ENCODE measurements at regions not wholly inside any gene's neighbourhood (a gene's known extent, or its start where the extent isn't known, plus 50 kb on each side); places are given as distances from the start of the nearest gene placed in this dataset.

- TF ChIP-seq ZNF462 (CRISPR knock-in tag; IDR thresholded peaks at IDR 0.05) (no peak), CREB1 (CRISPR knock-in tag; IDR thresholded peaks at IDR 0.05; ENCODE audit: low read depth) (no peak), ZNF114 (CRISPR knock-in tag; IDR thresholded peaks at IDR 0.05) (no peak), EZH2phosphoT487 (IDR thresholded peaks at IDR 0.05; ENCODE audit: unreplicated experiment) (no peak), CTCF (conservative IDR thresholded peaks at IDR 0.05; ENCODE audit: low read depth in 2 of 2) (no peak), NANOG (IDR thresholded peaks at IDR 0.05; ENCODE audit: borderline replicate concordance) (no peak), REST (IDR thresholded peaks at IDR 0.05; ENCODE audit: unreplicated experiment) (no peak), EZH2 (IDR thresholded peaks at IDR 0.05; ENCODE audit: low read depth, unreplicated experiment) (no peak)
Observed at GRCh38 chr1:147852706-147853225, 49.8 kb upstream of the GJA8 start (continued).

Data from GM23338 (cell line).